HCT116 (cell line): ENCODE measurements at regions not wholly inside any gene's neighbourhood (a gene's known extent, or its start where the extent isn't known, plus 50 kb on each side); places are given as distances from the start of the nearest gene placed in this dataset.

Experiments
- ATAC-seq: fragments of 200-7000 bp; cut with Tn5 transposase; 2 replicates; pipeline ENCODE4 v1.9.1; 2020; ENCODE audit warnings: mild to moderate bottlenecking, moderate library complexity
- BruUV-seq: library from RNA; stranded (reverse); fragments of 400-500 nt; replicated peaks from 2 replicates; lab custom pipeline; 2021; lab: Mats Ljungman, UMichigan
- CTCF ChIA-PET: fragments of 300-600 bp; sonication (Branson Sonifier 250); formaldehyde crosslinking; loops from one replicate; lab custom pipeline; 2021; ENCODE audit warnings: antibody characterized with exemption; lab: Charles Lee
- POLR2A ChIA-PET: fragments of 300-600, 350-600 bp; sonication (Branson Sonifier 250); formaldehyde crosslinking; loops from one replicate; lab custom pipeline; 2021; ENCODE audit warnings: antibody characterized with exemption; lab: Charles Lee
- RAD21 ChIA-PET, 2 experiments: fragments of 300-600 bp; sonication (Branson Sonifier 250); formaldehyde crosslinking; loops; one replicate each; lab custom pipeline; 2023; ENCODE audit warnings: low total read pairs in 2 of 2; ENCODE audit not compliant: uncharacterized antibody in 2 of 2, unreplicated experiment in 2 of 2, low non-redundant PET in 1 of 2; lab: Charles Lee
- DNase-seq: peaks from one replicate; pipeline ENCODE4 v3.0.0-alpha.2; 2010; ENCODE audit warnings: low read depth, low spot score
- H2AFZ ChIP-seq: fragments of 200-600 bp; shearing (Covaris generic), sonication (generic); 2 replicates; pipeline ENCODE4 v1.6.1; 2017; ENCODE audit warnings: low read depth, mixed run types, mixed read lengths, antibody characterized with exemption, low read length; ENCODE audit not compliant: poor library complexity, severe bottlenecking
- H3K27ac ChIP-seq: 2 replicates; pipeline ENCODE4 v1.5.1; 2012; ENCODE audit warnings: low read depth, low read length
- H3K27me3 ChIP-seq: fragments of 200-600 bp; sonication (generic); 2 replicates; pipeline ENCODE4 v1.6.1; 2016; ENCODE audit warnings: mixed run types, low read length, mixed read lengths; ENCODE audit not compliant: insufficient read depth
- H3K36me3 ChIP-seq, 2 experiments: fragments of 200-500 bp in 1 of 2; fragments of 200-600 bp in 1 of 2; sonication (Bioruptor generic) in 1 of 2; sonication (generic) in 1 of 2; 2 replicates each; pipeline versions ENCODE4 v1.5.1 to v1.6.1; 2014 to 2016; ENCODE audit warnings: low read length in 2 of 2, inconsistent platforms in 1 of 2, mixed read lengths in 1 of 2, mixed run types in 1 of 2; ENCODE audit not compliant: insufficient read depth in 2 of 2, control insufficient read depth in 1 of 2
- H3K4me1 ChIP-seq, 2 experiments: fragments of 200-600 bp in 1 of 2; sonication (generic) in 1 of 2; 2 replicates each; pipeline versions ENCODE4 v1.5.1 to v1.6.1; 2012 to 2017; ENCODE audit warnings: low read length in 2 of 2, inconsistent platforms in 1 of 2, mild to moderate bottlenecking in 1 of 2, mixed read lengths in 1 of 2, mixed run types in 1 of 2, moderate library complexity in 1 of 2; ENCODE audit not compliant: insufficient read depth in 2 of 2, control insufficient read depth in 1 of 2
- H3K4me2 ChIP-seq: fragments of 200-600 bp; sonication (generic); 2 replicates; pipeline ENCODE4 v1.6.1; 2017; ENCODE audit warnings: mixed run types, low read length, mixed read lengths
- H3K4me3 ChIP-seq, 2 experiments: fragments of 200-600 bp in 1 of 2; sonication (generic) in 1 of 2; replicated peaks in 1 of 2; 2 replicates each; pipeline ENCODE4 v1.5.1; 2011 to 2016; ENCODE audit warnings: low read length in 2 of 2, control low read depth in 1 of 2, low read depth in 1 of 2, mild to moderate bottlenecking in 1 of 2, mixed read lengths in 1 of 2, mixed run types in 1 of 2
- H3K79me2 ChIP-seq: fragments of 200-600 bp; sonication (generic); 2 replicates; pipeline ENCODE4 v1.6.1; 2017; ENCODE audit warnings: mild to moderate bottlenecking, mixed run types, low read length, moderate library complexity, mixed read lengths; ENCODE audit not compliant: insufficient read depth
- H3K9ac ChIP-seq: fragments of 200-600 bp; sonication (generic); 2 replicates; pipeline ENCODE4 v1.6.1; 2016; ENCODE audit warnings: low read length, mixed read lengths
- H3K9me2 ChIP-seq: fragments of 200-600 bp; sonication (generic), shearing (Covaris generic); 2 replicates; pipeline ENCODE4 v1.6.1; 2017; ENCODE audit warnings: mixed run types, mild to moderate bottlenecking, moderate library complexity; ENCODE audit not compliant: insufficient read depth
- H3K9me3 ChIP-seq, 2 experiments: fragments of 200-500 bp in 1 of 2; fragments of 200-600 bp in 1 of 2; sonication (Bioruptor generic) in 1 of 2; sonication (generic) in 1 of 2; 2 replicates each; pipeline ENCODE4 v1.6.1; 2014 to 2017; ENCODE audit warnings: low read length in 2 of 2, mixed read lengths in 2 of 2, inconsistent platforms in 1 of 2, low read depth in 1 of 2, mild to moderate bottlenecking in 1 of 2, mixed run types in 1 of 2, moderate library complexity in 1 of 2; ENCODE audit not compliant: control insufficient read depth in 1 of 2, insufficient read depth in 1 of 2
- H4K20me1 ChIP-seq: fragments of 200-600 bp; sonication (generic), shearing (Covaris generic); 2 replicates; pipeline ENCODE4 v1.6.1; 2017; ENCODE audit warnings: mixed run types, mild to moderate bottlenecking, moderate library complexity; ENCODE audit not compliant: insufficient read depth
- ATF3 ChIP-seq: IDR thresholded peaks from 2 replicates; pipeline ENCODE4 v1.6.1; 2012
- CBX3 ChIP-seq: IDR thresholded peaks from 2 replicates; pipeline ENCODE4 v1.6.1; 2012; ENCODE audit warnings: low read depth
- CEBPB ChIP-seq: IDR thresholded peaks from 2 replicates; pipeline ENCODE4 v1.6.1; 2012; ENCODE audit warnings: low read depth
- JUND ChIP-seq: IDR thresholded peaks from 2 replicates; pipeline ENCODE4 v1.6.1; 2012
- POLR2A ChIP-seq: IDR thresholded peaks from 2 replicates; pipeline ENCODE4 v1.7.0; 2011; ENCODE audit warnings: borderline replicate concordance; ENCODE audit not compliant: insufficient read depth, insufficient read length; ENCODE audit errors: extremely low read depth
- POLR2AphosphoS5 ChIP-seq: IDR thresholded peaks from 2 replicates; pipeline ENCODE4 v1.6.1; 2011; ENCODE audit warnings: mild to moderate bottlenecking, low read depth, low read length, moderate library complexity
- RAD21 ChIP-seq: IDR thresholded peaks from 2 replicates; pipeline ENCODE4 v1.6.1; 2012; ENCODE audit warnings: low read depth, mild to moderate bottlenecking
- YY1 ChIP-seq: IDR thresholded peaks from 2 replicates; pipeline ENCODE4 v1.6.1; 2011; ENCODE audit warnings: low read length, low read depth, moderate library complexity, mild to moderate bottlenecking; ENCODE audit not compliant: insufficient replicate concordance; ENCODE audit errors: extremely low read depth
- ZNF274 ChIP-seq: fragments of 200-500 bp; sonication (Bioruptor generic); IDR thresholded peaks from 2 replicates; pipeline ENCODE4 v1.6.1; 2014; ENCODE audit warnings: mild to moderate bottlenecking, low read depth, low read length, inconsistent platforms
- intact Hi-C: fragments of 100-400 bp; cut with micrococcal nuclease; formaldehyde crosslinking; loops from 2 replicates; pipeline ENCODE4 v1.10.0; 2022
- TF ChIP-seq, protein P1 (sequence below): IDR thresholded peaks from 2 replicates; pipeline ENCODE4 v1.6.1; 2012; ENCODE audit warnings: low read depth

GRCh38 chr14:26765301-26765700, 167.5 kb upstream of the NOVA1 start (continued):
- TF ChIP-seq, protein P1, sequence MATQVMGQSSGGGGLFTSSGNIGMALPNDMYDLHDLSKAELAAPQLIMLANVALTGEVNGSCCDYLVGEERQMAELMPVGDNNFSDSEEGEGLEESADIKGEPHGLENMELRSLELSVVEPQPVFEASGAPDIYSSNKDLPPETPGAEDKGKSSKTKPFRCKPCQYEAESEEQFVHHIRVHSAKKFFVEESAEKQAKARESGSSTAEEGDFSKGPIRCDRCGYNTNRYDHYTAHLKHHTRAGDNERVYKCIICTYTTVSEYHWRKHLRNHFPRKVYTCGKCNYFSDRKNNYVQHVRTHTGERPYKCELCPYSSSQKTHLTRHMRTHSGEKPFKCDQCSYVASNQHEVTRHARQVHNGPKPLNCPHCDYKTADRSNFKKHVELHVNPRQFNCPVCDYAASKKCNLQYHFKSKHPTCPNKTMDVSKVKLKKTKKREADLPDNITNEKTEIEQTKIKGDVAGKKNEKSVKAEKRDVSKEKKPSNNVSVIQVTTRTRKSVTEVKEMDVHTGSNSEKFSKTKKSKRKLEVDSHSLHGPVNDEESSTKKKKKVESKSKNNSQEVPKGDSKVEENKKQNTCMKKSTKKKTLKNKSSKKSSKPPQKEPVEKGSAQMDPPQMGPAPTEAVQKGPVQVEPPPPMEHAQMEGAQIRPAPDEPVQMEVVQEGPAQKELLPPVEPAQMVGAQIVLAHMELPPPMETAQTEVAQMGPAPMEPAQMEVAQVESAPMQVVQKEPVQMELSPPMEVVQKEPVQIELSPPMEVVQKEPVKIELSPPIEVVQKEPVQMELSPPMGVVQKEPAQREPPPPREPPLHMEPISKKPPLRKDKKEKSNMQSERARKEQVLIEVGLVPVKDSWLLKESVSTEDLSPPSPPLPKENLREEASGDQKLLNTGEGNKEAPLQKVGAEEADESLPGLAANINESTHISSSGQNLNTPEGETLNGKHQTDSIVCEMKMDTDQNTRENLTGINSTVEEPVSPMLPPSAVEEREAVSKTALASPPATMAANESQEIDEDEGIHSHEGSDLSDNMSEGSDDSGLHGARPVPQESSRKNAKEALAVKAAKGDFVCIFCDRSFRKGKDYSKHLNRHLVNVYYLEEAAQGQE = no peak
- TF ChIP-seq POLR2A (no peak), JUND (no peak), YY1 (no peak), POLR2AphosphoS5 (no peak)
- TF ChIP-seq, all 23 proteins: peak for 0

GRCh38 chr14:26765768-26766520, 168.1 kb upstream of the NOVA1 start:
- H3K27me3 ChIP-seq = no peaks in the 10 kb centered on the region
- no peak overlapping the region for H2AFZ ChIP-seq
- H3K9me3 ChIP-seq = peaks cover 16 to 32% of the 10 kb centered on the region in 2 experiments; a peak in 2 of 4 replicates
- H3K9ac ChIP-seq = no peak overlapping the region
- ChIA-PET RAD21 (no interaction called here), POLR2A (no interaction called here), CTCF (no interaction called here)
- ATAC-seq (no peak), DNase-seq (no peak)
- H4K20me1 ChIP-seq = no peaks in the 10 kb centered on the region
- TF ChIP-seq ATF3 (no peak), RAD21 (no peak), CEBPB (no peak), YY1 (no peak), CBX3 (no peak), ZNF274 (no peak), POLR2A (no peak)
- TF ChIP-seq, protein P1 = no peak
- H3K79me2 ChIP-seq = no peaks in the 10 kb centered on the region
- intact Hi-C loops = no loop called here
- H3K4me1 ChIP-seq = no peaks in the 10 kb centered on the region
- no peaks in the 10 kb centered on the region for H3K9me2 ChIP-seq
- H3K36me3 ChIP-seq = no peaks in the 10 kb centered on the region
- H3K4me3 ChIP-seq = no peak overlapping the region
- BruUV-seq = no TSS peak
- H3K27ac ChIP-seq = no peak overlapping the region
- no peak overlapping the region for H3K4me2 ChIP-seq
